NCI-H2227 (cell line): ENCODE measurements at regions not wholly inside any gene's neighbourhood (a gene's known extent, or its start where the extent isn't known, plus 50 kb on each side); places are given as distances from the start of the nearest gene placed in this dataset.
"Not testable (repeated sequence)": the region's sequence is repeated elsewhere in the genome, so short reads cannot be mapped to it uniquely, and the experiment has no call there.

ENCODE experiments used
- DNase-seq: peaks from one replicate; lab custom pipeline; 2025; ENCODE audit not compliant: unreplicated experiment; lab: John Stamatoyannopoulos, UW

DNA sequence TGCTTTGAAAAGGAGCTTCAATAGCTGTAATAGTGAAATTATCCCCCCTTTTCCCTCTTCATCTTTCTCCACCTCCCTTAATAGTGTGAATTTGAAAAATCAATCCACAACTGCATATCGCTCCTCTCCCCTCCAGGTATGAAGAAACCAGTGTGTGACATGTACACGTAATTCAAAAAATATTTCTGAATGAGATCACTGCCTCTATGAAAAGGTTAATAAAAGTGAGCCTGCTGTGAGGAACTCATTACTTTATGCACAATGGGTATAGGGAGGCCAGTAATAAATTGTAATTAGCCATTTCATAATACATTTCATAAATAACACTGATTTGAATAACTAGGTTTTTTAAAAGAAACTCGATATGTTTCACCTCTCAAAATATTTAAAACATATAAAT lies 209.0 kb upstream of the KYNU start:
- DNase-seq, result no peak

DNA sequence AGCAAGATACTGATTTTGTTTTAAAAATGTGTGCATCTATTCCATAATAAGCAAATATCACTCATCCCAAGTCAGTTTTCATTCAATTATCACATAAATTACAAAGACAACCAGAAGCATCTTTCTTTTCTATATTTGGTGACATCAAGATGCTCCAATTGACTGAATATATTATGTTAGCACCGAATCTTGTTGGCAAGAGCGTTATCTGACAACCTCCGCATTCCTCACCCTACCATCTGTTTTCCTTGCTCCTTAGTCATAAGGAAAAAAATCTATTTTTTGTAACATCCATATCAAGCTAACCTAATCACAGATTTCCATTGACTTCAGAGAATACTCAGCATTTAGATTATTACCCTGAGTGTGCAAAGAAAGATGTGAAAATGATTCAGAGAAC lies 212.2 kb upstream of the KYNU start:
- DNase-seq, result no peak

DNA sequence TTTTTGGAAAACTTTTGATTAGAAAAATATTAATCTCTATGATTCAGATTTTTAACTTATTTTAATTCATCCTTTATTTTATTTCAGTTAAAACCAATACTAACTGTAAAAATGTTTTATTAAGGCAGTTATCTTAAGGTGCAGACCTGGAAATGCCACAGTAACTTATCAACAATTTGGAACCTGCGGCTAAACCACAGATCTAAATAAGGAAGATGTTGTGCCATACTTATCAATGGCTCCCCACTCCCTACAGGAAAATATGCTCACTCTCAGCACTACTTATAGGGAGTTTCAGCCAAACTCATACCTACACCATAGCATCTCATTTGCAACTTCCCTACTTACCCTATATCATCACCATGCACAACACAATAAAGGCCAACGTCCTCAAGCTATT lies 226.9 kb upstream of the KYNU start:
- no peak for DNase-seq

DNA sequence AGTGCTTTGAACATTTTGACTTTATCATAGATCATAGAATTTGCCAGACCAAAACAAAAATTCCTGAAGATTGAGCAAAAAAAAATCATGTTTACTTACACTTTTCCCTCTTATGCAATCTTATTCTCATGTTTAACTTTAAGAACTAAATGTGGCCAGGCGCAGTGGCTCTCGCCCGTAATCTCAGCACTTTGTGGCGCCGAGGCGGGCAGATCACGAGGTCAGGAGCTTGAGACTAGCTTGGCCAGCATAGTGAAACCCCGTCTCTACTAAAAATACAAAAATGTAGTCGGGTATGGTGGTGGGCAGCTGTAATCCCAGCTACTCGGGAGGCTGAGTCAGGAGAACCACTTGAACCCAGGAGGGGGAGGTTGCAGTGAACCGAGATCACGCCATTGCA lies 227.9 kb upstream of the KYNU start:
- DNase-seq, result no peak

DNA sequence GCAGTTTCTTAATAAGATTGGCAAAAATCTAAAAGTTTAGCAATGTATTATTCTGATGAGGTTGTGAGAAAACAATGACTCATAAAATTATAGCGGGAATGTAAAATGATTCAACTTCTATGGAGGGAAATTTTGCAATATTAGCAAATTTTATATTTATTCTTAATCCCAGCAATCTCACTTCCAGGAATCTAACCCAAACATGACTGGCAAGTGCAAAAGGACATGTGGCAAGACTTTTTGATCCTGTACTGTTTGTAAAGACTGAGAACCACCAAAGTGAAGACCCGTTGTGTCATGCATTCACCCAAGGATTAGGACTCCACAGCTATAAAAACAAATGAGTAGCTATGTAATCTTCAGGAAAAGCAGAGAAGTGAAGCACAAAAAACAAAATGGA lies 234.8 kb upstream of the KYNU start:
- DNase-seq, result no peak

DNA sequence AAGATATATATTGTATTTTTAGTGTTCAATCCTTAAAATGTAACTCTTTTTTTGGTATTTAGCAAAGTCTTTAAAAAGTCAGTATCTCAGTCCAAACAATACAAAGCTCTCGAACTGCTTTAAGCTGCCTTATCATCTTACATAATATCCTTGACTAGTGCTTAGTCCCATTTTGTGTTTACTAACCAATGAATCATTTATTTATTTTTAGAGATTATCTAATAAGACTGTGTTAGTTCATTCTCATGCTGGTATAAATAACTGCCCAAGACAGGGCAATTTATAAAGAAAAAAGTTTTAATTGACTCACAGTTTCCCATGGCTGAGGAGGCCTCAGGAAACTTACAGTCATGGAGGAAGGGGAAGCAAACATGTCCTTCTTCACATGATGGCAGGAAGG lies 248.3 kb upstream of the KYNU start:
- no peak for DNase-seq

DNA sequence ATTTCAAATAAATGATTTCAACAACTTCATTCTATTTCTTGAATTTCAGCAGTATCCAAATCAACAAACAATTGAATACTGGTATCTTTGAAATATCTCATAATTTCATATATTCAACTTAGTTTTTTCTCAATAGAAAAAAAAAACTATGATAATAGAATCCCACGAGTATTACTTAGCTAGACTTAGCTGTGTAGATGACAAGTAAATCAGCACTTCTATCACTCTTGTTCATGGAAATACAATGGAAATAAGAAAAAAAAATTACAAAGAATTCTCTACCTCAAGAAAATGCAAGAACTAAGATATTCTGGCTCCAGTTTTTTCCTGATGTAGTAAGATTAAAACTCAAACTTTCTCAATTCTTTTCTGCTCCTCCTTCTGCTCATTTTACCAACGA lies 256.2 kb upstream of the KYNU start:
- DNase-seq, result no peak

DNA sequence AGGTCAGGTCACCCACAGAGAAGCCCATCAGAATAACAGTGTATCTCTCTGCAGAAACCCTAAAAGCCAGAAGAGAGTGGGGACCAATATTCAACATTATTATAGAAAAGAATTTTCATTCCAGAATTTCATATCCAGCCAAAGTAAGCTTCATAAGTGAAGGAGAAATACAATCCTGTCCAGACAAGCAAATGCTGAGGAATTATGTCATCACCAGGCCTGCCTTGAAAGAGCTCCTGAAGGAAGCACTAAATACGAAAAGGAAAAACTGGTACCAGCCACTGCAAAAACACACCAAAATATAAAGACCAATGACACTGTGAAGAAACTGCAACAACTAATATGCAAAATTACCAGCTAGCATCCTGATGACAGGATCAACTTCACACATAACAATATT lies 260.0 kb upstream of the KYNU start:
- DNase-seq, result no peak

DNA sequence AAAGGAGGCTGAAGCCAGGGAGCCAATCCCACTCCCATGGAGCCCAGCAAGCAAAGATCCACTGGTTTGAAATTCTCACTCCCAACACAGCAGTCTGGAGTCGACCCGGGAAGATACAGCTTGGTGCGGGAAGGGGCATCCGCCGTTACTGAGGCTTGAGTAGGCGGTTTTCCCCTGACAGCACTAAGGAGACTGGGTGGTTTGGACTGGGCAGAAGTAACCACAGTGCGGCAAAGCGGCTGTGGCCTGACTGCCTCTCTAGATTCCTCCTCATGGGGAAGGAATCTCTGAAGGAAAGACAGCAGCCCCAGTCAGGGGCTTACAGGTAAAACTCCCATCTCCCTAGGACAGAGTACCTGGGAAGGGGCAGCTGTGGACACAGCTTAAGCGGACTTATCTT lies 261.6 kb upstream of the KYNU start:
- no peak for DNase-seq

DNA sequence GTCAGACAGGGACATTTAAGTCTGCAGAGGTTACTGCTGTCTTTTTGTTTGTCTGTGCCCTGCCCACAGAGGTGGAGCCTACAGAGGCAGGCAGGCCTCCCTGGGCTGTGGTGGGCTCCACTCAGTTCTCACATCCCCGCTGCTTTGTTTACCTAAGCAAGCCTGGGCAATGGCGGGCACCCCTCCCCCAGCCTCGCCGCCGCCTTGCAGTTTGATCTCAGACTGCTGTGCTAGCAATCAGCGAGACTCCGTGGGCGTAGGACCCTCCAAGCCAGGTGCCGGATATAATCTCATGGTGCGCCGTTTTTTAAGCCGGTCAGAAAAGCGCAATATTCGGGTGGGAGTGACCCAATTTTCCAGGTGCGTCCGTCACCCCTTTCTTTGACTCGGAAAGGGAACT lies 264.3 kb upstream of the KYNU start:
- not testable (repeated sequence) for DNase-seq

DNA sequence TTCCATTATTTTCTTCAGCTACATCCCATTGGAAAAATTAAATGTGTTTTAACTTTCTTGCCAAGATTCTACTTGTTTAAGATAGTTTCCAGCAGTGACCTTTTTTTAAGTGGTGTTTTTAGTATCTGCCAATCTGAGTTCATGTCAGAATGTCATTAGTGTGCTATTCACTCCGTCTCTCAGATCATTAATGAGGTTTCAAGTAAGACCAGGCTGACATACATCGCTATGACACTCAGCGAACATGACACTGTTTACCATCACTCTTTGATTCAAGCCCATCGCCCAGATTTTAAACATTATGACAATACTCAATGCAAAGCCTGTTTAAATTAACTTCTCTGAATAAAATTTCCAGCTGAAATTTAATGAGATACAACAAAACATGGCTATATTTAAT lies 272.0 kb upstream of the KYNU start:
- DNase-seq, result no peak

DNA sequence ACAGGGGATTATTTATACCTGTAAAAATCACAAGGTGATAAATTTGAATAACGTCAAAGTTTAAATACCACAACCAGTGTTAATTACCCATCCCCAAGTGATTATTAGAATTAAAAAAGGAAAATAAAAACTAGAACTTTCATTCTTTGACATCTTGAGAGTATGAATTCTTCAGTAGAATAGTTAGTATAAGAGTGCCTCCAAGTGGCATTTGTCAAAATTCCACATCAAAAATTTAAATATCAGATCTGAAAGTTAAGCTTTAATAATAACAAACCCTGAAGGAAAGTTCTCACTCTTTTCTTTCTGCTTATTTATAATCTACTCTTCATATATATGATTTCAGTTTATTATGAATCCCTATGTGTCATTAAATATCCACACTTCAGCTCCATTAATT lies 273.7 kb upstream of the KYNU start:
- DNase-seq, result no peak

DNA sequence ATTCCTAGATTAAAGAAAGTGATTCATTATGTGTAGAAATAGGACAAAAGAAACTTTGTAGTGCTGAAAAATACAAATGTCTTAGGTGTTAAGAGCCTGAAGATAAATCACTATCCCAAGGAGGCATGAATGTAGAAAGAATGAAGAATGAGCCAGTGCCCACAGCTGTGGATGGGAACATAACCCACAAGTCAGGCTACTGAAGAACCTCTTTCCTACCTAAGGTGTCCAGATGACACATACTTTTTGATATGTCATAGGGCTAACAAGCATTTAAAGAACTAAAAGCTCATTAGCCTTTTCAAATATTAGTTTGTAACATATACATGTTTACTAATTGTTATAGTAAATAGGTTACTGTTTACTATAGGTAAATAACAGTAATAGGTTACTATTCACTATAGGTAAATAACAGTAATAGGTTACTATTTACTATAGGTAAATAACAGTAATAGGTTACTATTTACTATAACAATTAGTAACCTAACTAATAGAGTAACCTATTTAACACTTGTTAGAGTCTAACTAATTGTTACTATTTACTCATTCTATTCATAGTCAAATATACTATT lies 275.0 kb upstream of the KYNU start:
- no peak for DNase-seq

DNA sequence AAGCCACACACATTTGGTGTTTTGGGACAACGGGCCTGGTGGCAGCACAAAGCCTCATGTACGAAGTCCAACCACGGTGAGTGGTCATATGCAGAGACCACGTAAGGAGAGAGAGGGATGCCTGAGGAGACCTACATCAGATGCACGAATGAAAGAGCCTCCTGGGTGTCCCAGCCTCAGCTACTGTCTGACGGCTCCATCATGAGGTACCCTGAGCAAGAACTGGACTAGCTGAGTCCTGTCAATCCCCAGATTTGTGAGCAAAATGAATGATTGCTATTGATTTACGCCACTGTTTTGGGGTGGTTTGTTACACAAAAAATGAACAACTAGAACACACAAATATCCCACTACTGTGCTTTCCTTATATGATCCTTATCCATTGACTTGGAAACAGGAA lies 275.7 kb upstream of the KYNU start:
- DNase-seq, result no peak

DNA sequence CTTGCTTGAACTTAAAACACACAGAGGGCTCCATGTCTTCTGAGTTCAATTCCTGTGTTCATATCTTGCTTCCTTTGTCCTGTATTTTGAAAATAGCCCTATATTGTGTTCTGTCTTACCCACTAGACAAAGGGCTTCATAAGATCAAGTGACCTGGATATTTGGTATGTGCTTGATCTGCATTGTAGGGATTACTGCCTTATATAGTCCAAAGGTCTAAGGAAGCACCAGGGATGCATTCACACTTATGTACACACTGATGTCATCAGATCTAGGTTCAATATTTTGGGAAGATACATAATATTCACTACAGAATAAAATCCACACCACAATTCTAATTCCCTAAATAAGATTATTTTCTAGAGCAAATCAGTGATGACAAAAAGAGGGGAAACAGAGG lies 278.0 kb upstream of the KYNU start:
- no peak for DNase-seq

DNA sequence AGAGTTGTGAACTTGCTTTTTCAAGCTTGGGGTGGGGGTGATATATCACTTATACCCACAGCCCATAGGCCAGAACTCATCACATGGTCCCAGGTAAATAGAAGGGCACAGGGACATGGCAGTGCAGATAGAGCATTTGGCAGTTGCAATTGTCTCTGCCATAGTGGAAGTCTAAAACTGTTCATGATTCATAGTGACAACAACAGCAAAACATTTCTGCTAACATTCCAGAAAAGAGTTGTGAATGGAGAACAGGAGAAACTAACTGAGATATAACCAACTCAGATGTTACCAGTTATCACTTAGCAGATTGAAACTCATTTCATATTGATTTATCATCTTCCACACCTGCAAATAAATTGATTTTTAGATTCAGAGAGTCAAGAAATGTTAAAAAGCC lies 278.6 kb upstream of the KYNU start:
- DNase-seq, result no peak

DNA sequence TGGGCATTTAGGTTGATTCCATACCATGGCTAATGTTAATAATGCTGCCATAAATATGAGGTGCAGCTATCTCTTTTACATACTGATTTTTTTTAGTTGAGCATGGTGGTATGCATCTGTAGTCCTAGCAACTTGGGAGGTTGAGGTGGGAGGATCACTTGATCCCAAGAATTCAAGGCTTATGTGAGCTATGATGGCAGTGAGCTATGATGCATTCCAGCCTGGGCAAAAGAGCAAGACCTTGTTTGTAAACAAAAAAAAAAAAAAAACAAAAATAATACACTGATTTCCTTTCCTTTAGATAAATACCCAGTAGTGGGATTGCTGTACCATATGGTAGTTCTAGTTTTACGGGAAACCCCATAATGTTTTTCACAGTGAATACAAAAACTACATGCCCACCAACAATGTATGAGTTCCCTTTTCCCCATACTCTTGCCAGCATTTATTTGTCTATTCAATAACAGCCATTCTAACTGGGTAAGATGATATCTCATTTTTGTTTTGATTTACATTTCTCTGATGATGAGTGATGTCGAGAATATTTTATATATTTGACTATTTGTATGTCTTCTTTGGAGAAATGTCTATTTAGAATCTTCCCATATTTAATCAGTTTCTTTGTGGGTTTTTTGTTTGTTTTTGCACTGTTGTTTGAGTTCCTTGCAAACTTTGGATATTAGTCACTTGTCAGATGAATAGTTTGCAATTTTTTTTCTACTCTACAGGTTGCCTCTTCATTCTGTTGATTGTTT lies 281.0 kb upstream of the KYNU start:
- DNase-seq, result no peak

DNA sequence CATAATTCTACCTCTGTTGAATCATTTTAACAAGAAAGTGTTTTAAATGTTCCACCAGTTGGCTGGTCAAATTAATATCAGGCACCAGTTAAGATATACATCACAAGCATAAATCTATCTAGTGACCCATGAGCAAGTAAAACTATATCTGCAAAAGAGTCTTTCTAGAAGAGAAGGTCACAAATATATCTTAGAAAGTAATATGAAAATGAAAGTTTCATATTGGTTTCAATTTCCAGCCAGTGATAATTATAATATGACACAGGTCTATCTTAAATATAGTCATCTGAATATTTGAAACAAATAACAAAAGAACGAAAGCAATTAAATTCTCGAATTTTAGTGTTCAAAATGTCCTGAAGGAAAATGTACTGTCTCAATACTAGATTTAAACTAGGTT lies 282.5 kb upstream of the KYNU start:
- no peak for DNase-seq

DNA sequence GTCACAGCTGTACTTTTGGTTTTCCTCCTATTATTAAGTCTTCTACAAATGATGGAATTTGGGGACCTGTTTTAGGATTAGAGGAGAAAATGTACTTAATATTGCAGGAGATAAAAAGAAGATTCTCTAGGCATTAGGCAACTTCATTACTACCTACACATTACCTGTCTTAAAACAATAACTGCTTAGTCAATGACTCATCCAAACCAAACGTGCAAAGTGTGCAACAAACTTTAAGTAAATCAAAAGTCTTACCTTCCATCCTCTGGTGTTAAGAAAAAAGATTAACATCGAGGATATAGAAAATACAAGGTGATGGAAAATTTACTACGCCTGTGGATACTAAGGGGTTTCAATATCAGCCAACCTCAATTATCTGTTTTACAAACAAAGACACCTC lies 285.3 kb upstream of the KYNU start:
- no peak for DNase-seq

DNA sequence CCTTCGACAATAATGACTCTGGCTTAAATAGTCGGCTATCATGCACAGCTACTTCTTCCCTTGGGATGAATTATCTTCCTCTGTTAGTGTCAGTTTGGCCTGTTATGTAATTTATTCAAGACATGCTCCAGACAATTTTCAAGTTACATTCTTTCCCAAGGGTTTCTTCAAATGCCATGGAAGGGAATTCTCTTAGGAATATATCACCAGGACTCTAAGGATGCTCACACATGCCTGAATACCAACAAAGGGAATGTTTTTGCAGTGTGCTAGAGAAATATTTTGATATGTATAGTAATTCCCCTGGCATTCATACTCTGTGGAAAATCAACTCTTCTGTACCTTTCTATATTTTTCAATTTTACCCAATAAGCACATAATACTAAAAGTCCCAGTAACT lies 286.0 kb upstream of the KYNU start:
- DNase-seq, result no peak

DNA sequence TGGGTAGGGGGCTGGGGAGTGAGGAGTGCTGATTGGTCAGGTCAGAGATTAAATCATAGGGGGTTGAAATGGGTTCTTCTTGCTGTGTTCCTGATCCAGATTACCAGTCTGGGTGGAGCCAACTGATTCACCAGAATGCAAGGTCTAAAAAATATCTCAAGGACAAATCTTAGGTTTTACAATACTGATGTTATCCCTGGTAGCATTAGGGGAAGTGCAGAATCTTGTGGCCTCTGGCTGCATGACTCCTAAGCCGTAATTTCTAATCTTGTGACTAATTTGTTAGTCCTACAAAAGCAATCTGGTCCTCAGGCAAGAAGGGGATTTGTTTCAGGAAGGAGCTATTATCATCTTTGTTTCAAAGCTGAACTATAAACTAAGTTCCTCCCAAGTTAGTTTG lies 289.2 kb upstream of the KYNU start:
- DNase-seq, result no peak

DNA sequence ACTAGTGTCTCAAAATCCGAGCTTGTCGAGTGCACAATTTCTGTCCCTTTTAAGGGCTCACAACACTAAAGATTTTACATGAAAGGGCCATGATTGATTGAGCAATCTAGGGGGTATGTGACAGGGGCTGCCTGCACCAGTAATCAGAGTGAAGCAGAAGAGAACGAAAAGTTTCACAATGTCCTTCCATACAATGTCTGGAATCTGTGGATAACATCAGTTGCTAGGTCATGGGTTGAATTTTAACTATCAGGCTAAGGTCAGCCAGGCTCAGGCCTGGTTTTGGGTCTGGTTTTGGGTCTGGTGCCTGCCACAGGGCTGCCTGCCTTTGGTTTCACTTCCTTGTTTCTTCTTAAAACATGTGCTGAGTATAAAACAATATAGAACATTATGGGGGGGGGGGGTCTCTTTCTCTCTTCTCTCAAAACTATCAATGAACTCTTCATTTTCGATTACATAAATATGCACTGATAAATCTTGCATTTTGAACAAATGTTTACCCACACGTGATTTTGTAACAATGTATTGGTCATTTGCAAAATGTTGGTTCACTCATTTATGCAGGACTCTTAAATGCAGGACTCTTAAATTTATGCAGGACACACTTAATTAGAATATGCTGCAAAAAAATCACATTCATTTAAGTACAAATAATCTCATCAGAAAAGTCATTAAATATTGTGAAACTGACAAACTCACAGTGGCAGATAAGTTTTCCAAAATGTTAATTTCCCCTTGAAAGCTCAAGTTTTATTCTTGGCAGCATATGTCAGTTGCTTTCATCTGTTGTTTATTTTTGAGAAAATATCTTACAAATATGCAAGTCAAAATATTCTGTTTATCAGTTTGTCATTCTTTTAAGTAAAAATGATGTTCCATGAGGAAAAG lies 290.5 kb upstream of the KYNU start:
- no peak for DNase-seq
